Spleen (tissue), 11 donors: ENCODE measurements at regions not wholly inside any gene's neighbourhood (a gene's known extent, or its start where the extent isn't known, plus 50 kb on each side); places are given as distances from the start of the nearest gene placed in this dataset.

Experiments used
- DNase-seq: peaks from one replicate; pipeline ENCODE4 v3.0.0-alpha.2; 2020
- H3K27ac ChIP-seq, 8 donors: fragments of 200-600 bp; sonication (generic) in 7 of 8; 1 replicate in 4 of 8; 2 replicates in 4 of 8; pipeline versions ENCODE4 v1.5.0 to v1.8.0; 2016 to 2021; ENCODE audit warnings: inconsistent platforms in 4 of 8, mild to moderate bottlenecking in 4 of 8, moderate library complexity in 1 of 8
- H3K27me3 ChIP-seq, 7 donors: fragments of 200-600 bp; sonication (generic) in 6 of 7; replicated peaks in 1 of 7; 1 replicate in 4 of 7; 2 replicates in 3 of 7; pipeline versions ENCODE4 v1.5.0 to v1.8.0; 2016 to 2021; ENCODE audit warnings: inconsistent platforms in 3 of 7, mild to moderate bottlenecking in 1 of 7
- H3K36me3 ChIP-seq, 6 donors: fragments of 200-600 bp; sonication (generic) in 5 of 6; 1 replicate in 4 of 6; 2 replicates in 2 of 6; pipeline versions ENCODE4 v1.5.0 to v1.8.0; 2016 to 2021; ENCODE audit warnings: inconsistent platforms in 2 of 6
- H3K4me1 ChIP-seq, 6 donors: fragments of 200-600 bp; sonication (generic) in 5 of 6; 1 replicate in 3 of 6; 2 replicates in 3 of 6; pipeline versions ENCODE4 v1.5.0 to v1.8.0; 2016 to 2021; ENCODE audit warnings: inconsistent platforms in 3 of 6
- H3K4me3 ChIP-seq, 8 donors: fragments of 200-600 bp; sonication (generic) in 7 of 8; 1 replicate in 4 of 8; 2 replicates in 4 of 8; pipeline versions ENCODE4 v1.5.0 to v1.8.0; 2016 to 2021; ENCODE audit warnings: inconsistent platforms in 4 of 8, mild to moderate bottlenecking in 4 of 8, moderate library complexity in 2 of 8
- H3K9me3 ChIP-seq, 8 donors: fragments of 200-600 bp; sonication (generic) in 7 of 8; 1 replicate in 4 of 8; 2 replicates in 4 of 8; pipeline versions ENCODE4 v1.5.0 to v1.8.0; 2016 to 2021; ENCODE audit warnings: inconsistent platforms in 4 of 8
- POLR2A ChIP-seq, 3 donors: fragments of 450-650 bp; IDR thresholded peaks; one replicate each; pipeline ENCODE4 v1.5.1; 2017; ENCODE audit warnings: antibody characterized with exemption in 3 of 3, mild to moderate bottlenecking in 1 of 3
- POLR2AphosphoS5 ChIP-seq, 3 donors: sonication (generic); formaldehyde crosslinking; IDR thresholded peaks; one replicate each; pipeline ENCODE4 v1.5.1; 2017; ENCODE audit warnings: antibody characterized with exemption in 3 of 3
- WGBS, 5 donors: extraction: QIAGEN DNeasy Blood & Tissue Kit in 3 of 5; methylation state at CpG; one replicate each; pipeline versions ENCODE4 v1.1.5 to v1.1.7; 2013 to 2018; 5-methylcytosine and 5-hydroxymethylcytosine counted together
- intact Hi-C: fragments of 100-400 bp; cut with DNase I; formaldehyde crosslinking; loops from one replicate; pipeline ENCODE4 v1.15.0; 2023; ENCODE audit warnings: low total_unique reads
- TF ChIP-seq, protein P1 (sequence below), 11 experiments: fragments of 200-600 bp in 7 of 11; fragments of 450-650 bp in 4 of 11; sonication (generic) in 4 of 11; IDR thresholded peaks in 8 of 11; conservative IDR thresholded peaks in 3 of 11; 1 replicate in 7 of 11; 2 replicates in 4 of 11; pipeline versions ENCODE4 v1.4.0 to v1.8.0; 2016 to 2021; ENCODE audit warnings: antibody characterized with exemption in 11 of 11, inconsistent platforms in 4 of 11, mild to moderate bottlenecking in 1 of 11
- donor health status: healthy with polysubstance abuse.
- donor health status: DM: no; HTN: no; CAD: no; lungs with moderate emphysema.
- donor health status: DM: no; HTN: no; CAD: no.
- donor health status: Bipolar disorder and iron deficiency.
- donor health status: healthy.
- donor health status: DM: no; HTN: no; CAD: no.
- donor health status: DM: yes; HTN: yes; CAD: no.

DNA sequence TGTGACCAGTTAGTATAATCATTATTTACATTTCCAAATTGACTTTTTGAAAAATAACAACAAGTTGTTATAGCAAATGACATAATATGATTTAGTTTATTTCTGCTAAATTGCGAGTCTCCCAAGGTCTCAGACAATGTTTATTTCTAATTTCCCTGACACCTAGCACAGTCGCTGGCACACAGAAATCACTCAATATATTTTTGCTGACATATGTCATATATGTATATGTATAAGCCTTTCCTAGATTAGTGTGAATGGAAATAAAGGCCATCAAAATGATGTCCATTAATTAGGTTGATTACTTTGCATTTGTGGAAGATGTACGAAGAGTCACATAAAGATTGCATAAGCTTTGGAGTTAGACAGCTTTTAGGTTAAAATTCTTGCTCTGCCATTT lies 136.7 kb upstream of the CDH2 start:
- Histone ChIP-seq H3K4me1 (no peaks in the 10 kb centered on the region), H3K36me3 (no peaks in the 10 kb centered on the region), H3K27me3 (no peaks in the 10 kb centered on the region), H3K9me3 (peaks cover 0 to 7% (median 0%) of the 10 kb centered on the region in 8 donors), H3K4me3 (no peak overlapping the region), H3K27ac (no peak overlapping the region)
- intact Hi-C loops = no loop called here
- TF ChIP-seq POLR2AphosphoS5 (IDR thresholded peaks at IDR 0.05) (no peak), POLR2A (IDR thresholded peaks at IDR 0.05) (no peak)
- TF ChIP-seq, protein P1, sequence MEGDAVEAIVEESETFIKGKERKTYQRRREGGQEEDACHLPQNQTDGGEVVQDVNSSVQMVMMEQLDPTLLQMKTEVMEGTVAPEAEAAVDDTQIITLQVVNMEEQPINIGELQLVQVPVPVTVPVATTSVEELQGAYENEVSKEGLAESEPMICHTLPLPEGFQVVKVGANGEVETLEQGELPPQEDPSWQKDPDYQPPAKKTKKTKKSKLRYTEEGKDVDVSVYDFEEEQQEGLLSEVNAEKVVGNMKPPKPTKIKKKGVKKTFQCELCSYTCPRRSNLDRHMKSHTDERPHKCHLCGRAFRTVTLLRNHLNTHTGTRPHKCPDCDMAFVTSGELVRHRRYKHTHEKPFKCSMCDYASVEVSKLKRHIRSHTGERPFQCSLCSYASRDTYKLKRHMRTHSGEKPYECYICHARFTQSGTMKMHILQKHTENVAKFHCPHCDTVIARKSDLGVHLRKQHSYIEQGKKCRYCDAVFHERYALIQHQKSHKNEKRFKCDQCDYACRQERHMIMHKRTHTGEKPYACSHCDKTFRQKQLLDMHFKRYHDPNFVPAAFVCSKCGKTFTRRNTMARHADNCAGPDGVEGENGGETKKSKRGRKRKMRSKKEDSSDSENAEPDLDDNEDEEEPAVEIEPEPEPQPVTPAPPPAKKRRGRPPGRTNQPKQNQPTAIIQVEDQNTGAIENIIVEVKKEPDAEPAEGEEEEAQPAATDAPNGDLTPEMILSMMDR (IDR thresholded peaks at IDR 0.05 in 8 of 11, conservative IDR thresholded peaks at IDR 0.05 in 3 of 11) = no peak
- WGBS, 5 donors = 71 to 85% (median 81%) methylated on average over 3 of the region's 3 CpGs
- DNase-seq = no peak

DNA sequence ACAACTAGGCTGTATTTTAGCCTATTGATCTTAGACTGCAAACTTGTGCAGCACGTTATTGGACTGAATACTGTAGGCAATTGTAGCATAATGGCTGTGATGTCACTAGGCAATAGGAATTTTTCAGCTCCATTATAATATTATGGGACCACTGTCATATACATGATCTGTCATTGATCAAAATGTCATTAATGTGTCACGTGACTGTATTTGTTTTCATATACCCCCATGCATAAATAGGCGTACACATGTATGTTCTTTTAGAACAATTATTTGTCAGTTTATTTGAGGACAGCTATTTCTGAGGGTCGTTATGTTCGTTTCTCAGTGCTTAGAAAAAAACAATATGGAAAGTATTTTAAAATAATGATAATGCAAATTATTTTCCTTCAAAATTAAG lies 111.9 kb upstream of the CDH2 start:
- TF ChIP-seq POLR2AphosphoS5 (IDR thresholded peaks at IDR 0.05) (no peak), POLR2A (IDR thresholded peaks at IDR 0.05) (no peak)
- TF ChIP-seq, protein P1 (IDR thresholded peaks at IDR 0.05 in 8 of 11, conservative IDR thresholded peaks at IDR 0.05 in 3 of 11) = no peak
- H3K4me3 ChIP-seq = no peak overlapping the region
- WGBS, 5 donors = 76 to 87% (median 79%) methylated on average over 5 of the region's 5 CpGs
- H3K36me3 ChIP-seq = no peaks in the 10 kb centered on the region
- no peak overlapping the region for H3K27ac ChIP-seq
- H3K9me3 ChIP-seq = peaks cover 0 to 5% (median 0%) of the 10 kb centered on the region in 8 donors
- H3K27me3 ChIP-seq = no peaks in the 10 kb centered on the region
- no peaks in the 10 kb centered on the region for H3K4me1 ChIP-seq
- no peak for DNase-seq
- intact Hi-C loops = no loop called here

DNA sequence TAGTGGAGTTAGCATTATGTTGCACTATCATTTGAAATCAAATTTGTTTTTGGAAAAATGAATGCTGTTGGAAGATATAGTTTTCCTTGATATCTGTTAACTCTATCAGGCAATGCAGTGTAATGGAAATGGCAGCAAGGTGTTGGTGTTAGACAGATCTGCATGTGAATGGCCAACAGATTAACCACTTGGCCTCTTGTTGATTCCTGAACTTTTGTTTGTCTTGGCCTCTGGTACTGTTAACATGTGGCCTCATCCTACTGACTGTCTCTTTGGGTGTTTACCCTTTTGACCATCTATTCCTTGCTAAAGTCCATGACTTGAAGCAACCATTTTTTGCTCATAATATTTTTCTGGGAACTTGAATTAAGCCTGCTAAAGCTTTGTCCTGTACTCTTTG lies 110.2 kb upstream of the CDH2 start:
- Histone ChIP-seq H3K4me1 (no peaks in the 10 kb centered on the region), H3K36me3 (no peaks in the 10 kb centered on the region)

DNA sequence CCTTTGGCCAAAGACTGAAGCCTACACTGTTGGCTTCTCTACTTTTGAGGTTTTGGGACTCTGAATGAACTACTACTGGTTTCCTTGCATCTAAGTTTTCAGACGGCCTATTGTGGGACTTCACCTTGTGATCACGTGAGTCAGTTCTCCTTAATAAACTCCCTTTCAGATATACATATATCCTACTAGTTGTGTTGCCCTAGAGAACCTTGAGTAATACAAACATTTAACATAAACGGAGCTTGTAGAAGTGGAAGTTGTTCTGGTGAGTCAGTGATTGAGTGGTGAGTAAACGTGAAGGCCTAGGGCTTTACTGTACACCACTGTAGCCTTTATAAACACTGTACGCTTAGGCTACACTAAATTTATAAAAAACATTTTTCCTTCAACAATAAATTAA lies 107.2 kb upstream of the CDH2 start:
- TF ChIP-seq, protein P1 (IDR thresholded peaks at IDR 0.05 in 8 of 11, conservative IDR thresholded peaks at IDR 0.05 in 3 of 11) = no peak
- TF ChIP-seq POLR2AphosphoS5 (IDR thresholded peaks at IDR 0.05) = no peak
- TF ChIP-seq POLR2A (IDR thresholded peaks at IDR 0.05) = no peak
- Histone ChIP-seq H3K27ac (no peak overlapping the region), H3K4me3 (no peak overlapping the region), H3K27me3 (no peaks in the 10 kb centered on the region), H3K36me3 (no peaks in the 10 kb centered on the region), H3K9me3 (peaks cover 0 to 5% (median 0%) of the 10 kb centered on the region in 8 donors), H3K4me1 (no peaks in the 10 kb centered on the region)
- DNase-seq = no peak
- intact Hi-C loops = no loop called here
- WGBS, 5 donors = 74 to 82% (median 81%) methylated on average over 5 of the region's 5 CpGs

More for the DNA sequence above, 110.2 kb upstream of the CDH2 start:
- DNase-seq = no peak
- H3K9me3 ChIP-seq = peaks cover 0 to 5% (median 0%) of the 10 kb centered on the region in 8 donors
- TF ChIP-seq, protein P1 (IDR thresholded peaks at IDR 0.05 in 8 of 11, conservative IDR thresholded peaks at IDR 0.05 in 3 of 11) = no peak
- TF ChIP-seq POLR2AphosphoS5 (IDR thresholded peaks at IDR 0.05) = no peak
- no peak for TF ChIP-seq POLR2A (IDR thresholded peaks at IDR 0.05)
- intact Hi-C loops = no loop called here
- no peak overlapping the region for H3K27ac ChIP-seq
- no peaks in the 10 kb centered on the region for H3K27me3 ChIP-seq
- no peak overlapping the region for H3K4me3 ChIP-seq
